ENCODE measurements at regions not wholly inside any gene's neighbourhood (a gene's known extent, or its start where the extent isn't known, plus 50 kb on each side); places are given as distances from the start of the nearest gene placed in this dataset.
"Not testable (repeated sequence)": the region's sequence is repeated elsewhere in the genome, so short reads cannot be mapped to it uniquely, and the experiment has no call there.

DNA sequence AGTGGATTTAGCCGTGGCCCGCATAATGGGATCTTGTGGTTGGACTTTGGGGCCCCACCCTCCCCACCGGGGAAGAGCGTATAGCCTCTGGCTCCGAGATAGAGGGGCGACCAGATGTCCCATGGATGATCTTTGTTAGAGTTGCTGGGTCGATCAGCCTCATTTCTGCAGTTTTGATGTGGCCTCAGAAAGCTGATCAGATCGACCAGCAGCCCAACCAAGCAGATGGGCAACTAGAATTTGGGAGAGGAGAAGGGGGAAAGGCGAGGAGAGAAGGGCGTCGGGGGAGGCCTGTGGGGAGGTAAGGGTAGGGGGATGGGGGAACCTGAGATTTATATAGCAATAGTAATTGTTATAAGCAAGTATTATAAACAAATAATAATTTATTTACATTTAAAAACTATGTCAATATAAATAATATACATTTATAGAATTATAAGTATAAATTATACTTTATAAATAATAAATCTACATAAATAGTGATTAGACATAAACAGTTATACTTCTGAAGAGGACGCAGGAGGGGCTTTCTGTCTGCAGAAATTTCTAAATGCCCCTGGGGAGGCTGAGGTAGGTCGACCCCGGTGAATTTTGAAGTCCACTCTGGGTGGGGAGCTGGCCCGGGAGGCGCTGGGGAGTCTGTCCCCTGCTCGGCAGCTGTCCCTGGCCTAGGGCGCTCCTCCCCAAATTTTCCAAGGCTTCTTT, 136.3 kb downstream of the KCNJ12 start:
- no peak overlapping the region for H3K27ac ChIP-seq (ENCODE audit: low read length)
- no peak overlapping the region for H3K4me3 ChIP-seq (ENCODE audit: low read length)
- DNase-seq (peak in 1 of 2 donors; percentile 9), ATAC-seq (no peak)
- no peaks in the 10 kb centered on the region for H3K36me3 Mint-ChIP-seq
- intact Hi-C loops (cut with micrococcal nuclease) = loop anchor here (2.0 to 10.0 kb wide), 2 partner anchors 198 to 232 kb away; no protein-coding TSS in a partner anchor
- peaks cover 28 to 46% of the 10 kb centered on the region in 2 donors for H3K27me3 Mint-ChIP-seq (ENCODE audit: low read depth in 2 of 2)
- H3K9me3 Mint-ChIP-seq = no peaks in the 10 kb centered on the region
- no peak overlapping the region for H3K4me3 Mint-ChIP-seq
- H3K4me1 ChIP-seq (ENCODE audit: control insufficient read depth, insufficient read depth, low read length) = peaks cover 16% of the 10 kb centered on the region
- H3K4me1 Mint-ChIP-seq = peaks cover 11 to 17% of the 10 kb centered on the region in 2 donors
- no peak for TF ChIP-seq CTCF (IDR thresholded peaks at IDR 0.05)
- no peaks in the 10 kb centered on the region for H3K36me3 ChIP-seq (ENCODE audit: control insufficient read depth, insufficient read depth, low read length)
- peaks cover 23% of the 10 kb centered on the region for H3K27me3 ChIP-seq (ENCODE audit: control insufficient read depth, insufficient read depth, low read length)
- 60% methylated on average over 16 of the region's 18 CpGs for WGBS (ENCODE audit: insufficient coverage)
- H3K27ac Mint-ChIP-seq = no peak overlapping the region
- H3K9me3 ChIP-seq (ENCODE audit: control insufficient read depth, insufficient read depth, low read length) = no peaks in the 10 kb centered on the region

- peak; percentile 72 to 90 for DNase-seq
- no peak overlapping the region for H3K27ac ChIP-seq (ENCODE audit: low read length)
- H3K9me3 Mint-ChIP-seq = no peaks in the 10 kb centered on the region
- under 1% methylated on average over 17 of the region's 24 CpGs for WGBS (ENCODE audit: insufficient coverage)
- no peak overlapping the region for H3K4me3 ChIP-seq (ENCODE audit: low read length)
- H3K36me3 Mint-ChIP-seq = no peaks in the 10 kb centered on the region
- H3K36me3 ChIP-seq (ENCODE audit: control insufficient read depth, insufficient read depth, low read length) = no peaks in the 10 kb centered on the region
- ATAC-seq = peak; percentile 82 to 86 (median 82)
- H3K4me1 Mint-ChIP-seq = peaks cover 11 to 17% of the 10 kb centered on the region in 2 donors
- H3K9me3 ChIP-seq (ENCODE audit: control insufficient read depth, insufficient read depth, low read length) = no peaks in the 10 kb centered on the region
- peaks cover 16% of the 10 kb centered on the region for H3K4me1 ChIP-seq (ENCODE audit: control insufficient read depth, insufficient read depth, low read length)
- H3K27ac Mint-ChIP-seq = no peak overlapping the region
- peak; percentile 79 for TF ChIP-seq CTCF (IDR thresholded peaks at IDR 0.05)
- no peak overlapping the region for H3K4me3 Mint-ChIP-seq
- peaks cover 28 to 46% of the 10 kb centered on the region in 2 donors for H3K27me3 Mint-ChIP-seq (ENCODE audit: low read depth in 2 of 2)
- peaks cover 25% of the 10 kb centered on the region for H3K27me3 ChIP-seq (ENCODE audit: control insufficient read depth, insufficient read depth, low read length)
- intact Hi-C loops (cut with micrococcal nuclease) = loop anchor here (2.0 to 10.0 kb wide), 2 partner anchors 198 to 232 kb away; no protein-coding TSS in a partner anchor
Observed at GRCh38 chr17:21513012-21513570, 136.9 kb downstream of the KCNJ12 start.

- not testable (repeated sequence) for H3K27ac Mint-ChIP-seq; H3K9me3 Mint-ChIP-seq; ATAC-seq; DNase-seq; H3K9me3 ChIP-seq (ENCODE audit: control insufficient read depth, insufficient read depth, low read length); H3K4me3 Mint-ChIP-seq; H3K36me3 ChIP-seq (ENCODE audit: control insufficient read depth, insufficient read depth, low read length); H3K27ac ChIP-seq (ENCODE audit: low read length); H3K36me3 Mint-ChIP-seq; H3K4me3 ChIP-seq (ENCODE audit: low read length)
- Mint-ChIP-seq H3K27me3 (ENCODE audit: low read depth in 2 of 2) (peaks cover 32 to 47% of the 10 kb centered on the region in 2 donors), H3K4me1 (peaks cover 11 to 17% of the 10 kb centered on the region in 2 donors)
- peaks cover 16% of the 10 kb centered on the region for H3K4me1 ChIP-seq (ENCODE audit: control insufficient read depth, insufficient read depth, low read length)
- WGBS (ENCODE audit: insufficient coverage) = no CpG with 5 or more reads among the region's 1 CpG
- intact Hi-C loops (cut with micrococcal nuclease) = loop anchor here (10.0 kb wide), 1 partner anchor 200 kb away; no protein-coding TSS in a partner anchor
- peaks cover 23% of the 10 kb centered on the region for H3K27me3 ChIP-seq (ENCODE audit: control insufficient read depth, insufficient read depth, low read length)
Observed at GRCh38 chr17:21514567-21514966, 138.4 kb downstream of the KCNJ12 start.

GRCh38 chr17:21517538-21518293, 141.6 kb downstream of the KCNJ12 start:
- Histone ChIP-seq H3K4me1 (ENCODE audit: control insufficient read depth, insufficient read depth, low read length) (peaks cover 4% of the 10 kb centered on the region), H3K36me3 (ENCODE audit: control insufficient read depth, insufficient read depth, low read length) (no peaks in the 10 kb centered on the region), H3K27ac (ENCODE audit: low read length) (no peak overlapping the region), H3K27me3 (ENCODE audit: control insufficient read depth, insufficient read depth, low read length) (peaks cover 6% of the 10 kb centered on the region), H3K4me3 (ENCODE audit: low read length) (no peak overlapping the region), H3K9me3 (ENCODE audit: control insufficient read depth, insufficient read depth, low read length) (no peaks in the 10 kb centered on the region)
- H3K27ac Mint-ChIP-seq = no peak overlapping the region
- H3K27me3 Mint-ChIP-seq (ENCODE audit: low read depth in 2 of 2) = peaks cover 17 to 21% of the 10 kb centered on the region in 2 donors
- no peak for TF ChIP-seq CTCF (IDR thresholded peaks at IDR 0.05)
- H3K9me3 Mint-ChIP-seq = no peaks in the 10 kb centered on the region
- H3K4me3 Mint-ChIP-seq = no peak overlapping the region
- ATAC-seq (no peak), DNase-seq (no peak)
- no peaks in the 10 kb centered on the region for H3K36me3 Mint-ChIP-seq
- intact Hi-C loops (cut with micrococcal nuclease) = loop anchor here (10.0 kb wide), 1 partner anchor 203 kb away; no protein-coding TSS in a partner anchor
- WGBS (ENCODE audit: insufficient coverage) = 40% methylated on average over 9 of the region's 9 CpGs
- H3K4me1 Mint-ChIP-seq = no peaks in the 10 kb centered on the region

Data from natural killer cell (primary cell).